NT2/D1 (cell line): ENCODE measurements at regions not wholly inside any gene's neighbourhood (a gene's known extent, or its start where the extent isn't known, plus 50 kb on each side); places are given as distances from the start of the nearest gene placed in this dataset.
"Not testable (repeated sequence)": the region's sequence is repeated elsewhere in the genome, so short reads cannot be mapped to it uniquely, and the experiment has no call there.

Source experiments
- DNase-seq: peaks from one replicate; pipeline ENCODE4 v3.0.0-alpha.2; 2011; ENCODE audit warnings: low read depth, low spot score
- H3K27me3 ChIP-seq: 2 replicates; pipeline ENCODE4 v1.6.0; 2011; ENCODE audit warnings: mild to moderate bottlenecking; ENCODE audit not compliant: insufficient read length, insufficient read depth
- H3K36me3 ChIP-seq: 2 replicates; pipeline ENCODE4 v1.6.1; 2011; ENCODE audit warnings: mild to moderate bottlenecking, low read length, mixed read lengths; ENCODE audit not compliant: insufficient read depth, insufficient read length
- H3K4me1 ChIP-seq: 2 replicates; pipeline ENCODE4 v1.5.1; 2011; ENCODE audit not compliant: insufficient read depth, insufficient read length
- H3K4me3 ChIP-seq: 2 replicates; pipeline ENCODE4 v1.5.1; 2011; ENCODE audit warnings: low read depth; ENCODE audit not compliant: insufficient read length
- H3K9ac ChIP-seq: 2 replicates; pipeline ENCODE4 v1.6.0; 2011; ENCODE audit warnings: low read depth; ENCODE audit not compliant: insufficient read length
- H3K9me3 ChIP-seq: 2 replicates; pipeline ENCODE4 v1.5.1; 2011; ENCODE audit warnings: mild to moderate bottlenecking, low read length; ENCODE audit not compliant: insufficient read depth
- SUZ12 ChIP-seq: IDR thresholded peaks from 2 replicates; pipeline ENCODE4 v1.6.1; 2011; ENCODE audit not compliant: insufficient read length, insufficient read depth; ENCODE audit errors: extremely low read depth
- YY1 ChIP-seq: IDR thresholded peaks from 2 replicates; pipeline ENCODE4 v1.6.1; 2011; ENCODE audit not compliant: insufficient read length, insufficient read depth
- ZNF274 ChIP-seq: IDR thresholded peaks from 2 replicates; pipeline ENCODE4 v1.6.1; 2011; ENCODE audit warnings: mild to moderate bottlenecking, low read depth, low read length

- H3K27me3 ChIP-seq: no peaks in the 10 kb centered on the region
- H3K36me3 ChIP-seq: no peaks in the 10 kb centered on the region
- TF ChIP-seq ZNF274 (no peak), SUZ12 (no peak), YY1 (no peak)
- H3K9ac ChIP-seq: no peak overlapping the region
- no peaks in the 10 kb centered on the region for H3K4me1 ChIP-seq
- no peaks in the 10 kb centered on the region for H3K9me3 ChIP-seq
- DNase-seq: no peak
- H3K4me3 ChIP-seq: no peak overlapping the region
Observed at GRCh38 chr3:159674583-159674982, 314.1 kb upstream of the IL12A start.

GRCh38 chr3:159675285-159675684 lies 313.4 kb upstream of the IL12A start:
- H3K4me3 ChIP-seq: no peak overlapping the region
- no peak for TF ChIP-seq ZNF274
- no peak for TF ChIP-seq SUZ12
- TF ChIP-seq YY1: no peak
- no peaks in the 10 kb centered on the region for H3K27me3 ChIP-seq
- H3K4me1 ChIP-seq: no peaks in the 10 kb centered on the region
- H3K36me3 ChIP-seq: no peaks in the 10 kb centered on the region
- H3K9me3 ChIP-seq: no peaks in the 10 kb centered on the region
- H3K9ac ChIP-seq: no peak overlapping the region
- no peak for DNase-seq

- no peak for DNase-seq
- Histone ChIP-seq H3K4me1 (no peaks in the 10 kb centered on the region), H3K4me3 (no peak overlapping the region), H3K9me3 (no peaks in the 10 kb centered on the region), H3K9ac (no peak overlapping the region), H3K36me3 (no peaks in the 10 kb centered on the region), H3K27me3 (no peaks in the 10 kb centered on the region)
- TF ChIP-seq ZNF274: no peak
- no peak for TF ChIP-seq YY1
Observed at GRCh38 chr3:159679900-159680299, 308.7 kb upstream of the IL12A start.

- H3K36me3 ChIP-seq, H3K27me3 ChIP-seq, DNase-seq, H3K4me3 ChIP-seq, H3K4me1 ChIP-seq, H3K9ac ChIP-seq, H3K9me3 ChIP-seq: not testable (repeated sequence)
Observed at GRCh38 chr3:159681717-159682116, 306.9 kb upstream of the IL12A start.

- Histone ChIP-seq H3K9me3 (no peaks in the 10 kb centered on the region), H3K9ac (no peak overlapping the region), H3K4me1 (no peaks in the 10 kb centered on the region), H3K27me3 (no peaks in the 10 kb centered on the region), H3K4me3 (no peak overlapping the region), H3K36me3 (no peaks in the 10 kb centered on the region)
- no peak for DNase-seq
- TF ChIP-seq YY1: no peak
- TF ChIP-seq SUZ12: no peak
- no peak for TF ChIP-seq ZNF274
Observed at GRCh38 chr3:159685801-159686200, 302.8 kb upstream of the IL12A start.

- TF ChIP-seq ZNF274 (no peak), YY1 (no peak), SUZ12 (no peak)
- H3K4me1 ChIP-seq: no peaks in the 10 kb centered on the region
- no peak for DNase-seq
- H3K9me3 ChIP-seq: no peaks in the 10 kb centered on the region
- H3K27me3 ChIP-seq: no peaks in the 10 kb centered on the region
- no peaks in the 10 kb centered on the region for H3K36me3 ChIP-seq
- no peak overlapping the region for H3K4me3 ChIP-seq
- no peak overlapping the region for H3K9ac ChIP-seq
Observed at GRCh38 chr3:159693226-159693625, 295.4 kb upstream of the IL12A start.

GRCh38 chr3:159711560-159712333 lies 276.9 kb upstream of the IL12A start:
- no peak for DNase-seq
- H3K4me3 ChIP-seq: no peak overlapping the region

More at GRCh38 chr3:159711560-159712333, 276.9 kb upstream of the IL12A start:
- Histone ChIP-seq H3K9me3 (peaks cover 19% of the 10 kb centered on the region), H3K27me3 (no peaks in the 10 kb centered on the region), H3K4me1 (no peaks in the 10 kb centered on the region), H3K36me3 (no peaks in the 10 kb centered on the region), H3K9ac (no peak overlapping the region)
- TF ChIP-seq ZNF274 (no peak), SUZ12 (no peak), YY1 (no peak)
